ENCODE measurements at regions not wholly inside any gene's neighbourhood (a gene's known extent, or its start where the extent isn't known, plus 50 kb on each side); places are given as distances from the start of the nearest gene placed in this dataset.

- TF ChIP-seq PATZ1 (CRISPR knock-in tag; IDR thresholded peaks at IDR 0.05; ENCODE audit: borderline replicate concordance) (no peak), ISL1 (CRISPR knock-in tag; IDR thresholded peaks at IDR 0.05) (no peak), TCF4 (CRISPR knock-in tag; IDR thresholded peaks at IDR 0.05; ENCODE audit: borderline replicate concordance) (no peak), BACH2 (CRISPR knock-in tag; IDR thresholded peaks at IDR 0.05; ENCODE audit: borderline replicate concordance) (no peak), ZC3H10 (CRISPR knock-in tag; IDR thresholded peaks at IDR 0.05) (no peak), ARNTL (CRISPR knock-in tag; IDR thresholded peaks at IDR 0.05; ENCODE audit: borderline replicate concordance, low read depth) (no peak), CSRNP3 (CRISPR knock-in tag; IDR thresholded peaks at IDR 0.05) (no peak), CREB5 (CRISPR knock-in tag; IDR thresholded peaks at IDR 0.05; ENCODE audit: low read depth) (no peak), PPARA (CRISPR knock-in tag; IDR thresholded peaks at IDR 0.05; ENCODE audit: borderline replicate concordance) (no peak), GLIS3 (CRISPR knock-in tag; IDR thresholded peaks at IDR 0.05) (no peak), TSHZ2 (CRISPR knock-in tag; IDR thresholded peaks at IDR 0.05) (no peak), ZNF70 (CRISPR knock-in tag; IDR thresholded peaks at IDR 0.05) (no peak), OSR1 (CRISPR knock-in tag; IDR thresholded peaks at IDR 0.05) (no peak), TOX (CRISPR knock-in tag; IDR thresholded peaks at IDR 0.05; ENCODE audit: borderline replicate concordance) (no peak), SNAI2 (CRISPR knock-in tag; IDR thresholded peaks at IDR 0.05) (no peak), ZNF565 (CRISPR knock-in tag; conservative IDR thresholded peaks at IDR 0.05; ENCODE audit: low read depth) (no peak), ESRRG (CRISPR knock-in tag; IDR thresholded peaks at IDR 0.05) (no peak), RARB (CRISPR knock-in tag; IDR thresholded peaks at IDR 0.05) (no peak), ZFP3 (CRISPR knock-in tag; IDR thresholded peaks at IDR 0.05) (no peak)
- ATAC-seq, result no peak
These were observed 2189.6 kb downstream of the PCDH7 start for GRCh38 chr4:32909736-32910135.

GRCh38 chr4:32917586-32917985 lies 2197.4 kb downstream of the PCDH7 start:
- TF ChIP-seq SNAI2 (CRISPR knock-in tag; IDR thresholded peaks at IDR 0.05) (no peak), TOX (CRISPR knock-in tag; IDR thresholded peaks at IDR 0.05; ENCODE audit: borderline replicate concordance) (no peak), CSDC2 (CRISPR knock-in tag; IDR thresholded peaks at IDR 0.05) (no peak)
- ATAC-seq, result no peak

GRCh38 chr4:32929796-32930699 lies 2209.9 kb downstream of the PCDH7 start:
- no peak for TF ChIP-seq TOX (CRISPR knock-in tag; IDR thresholded peaks at IDR 0.05; ENCODE audit: borderline replicate concordance)
- TF ChIP-seq CSRNP3 (CRISPR knock-in tag; IDR thresholded peaks at IDR 0.05), result no peak
- no peak for TF ChIP-seq ZNF8 (CRISPR knock-in tag; IDR thresholded peaks at IDR 0.05)
- TF ChIP-seq OSR1 (CRISPR knock-in tag; IDR thresholded peaks at IDR 0.05), result no peak
- TF ChIP-seq CSDC2 (CRISPR knock-in tag; IDR thresholded peaks at IDR 0.05), result no peak
- TF ChIP-seq ZNF565 (CRISPR knock-in tag; conservative IDR thresholded peaks at IDR 0.05; ENCODE audit: low read depth), result no peak
- TF ChIP-seq ZFP30 (CRISPR knock-in tag; IDR thresholded peaks at IDR 0.05), result no peak
- no peak for TF ChIP-seq TSHZ2 (CRISPR knock-in tag; IDR thresholded peaks at IDR 0.05)
- no peak for TF ChIP-seq PPARA (CRISPR knock-in tag; IDR thresholded peaks at IDR 0.05; ENCODE audit: borderline replicate concordance)
- no peak for TF ChIP-seq TCF4 (CRISPR knock-in tag; IDR thresholded peaks at IDR 0.05; ENCODE audit: borderline replicate concordance)
- no peak for TF ChIP-seq RARB (CRISPR knock-in tag; IDR thresholded peaks at IDR 0.05)
- no peak for TF ChIP-seq ZC3H10 (CRISPR knock-in tag; IDR thresholded peaks at IDR 0.05)
- no peak for TF ChIP-seq BACH2 (CRISPR knock-in tag; IDR thresholded peaks at IDR 0.05; ENCODE audit: borderline replicate concordance)
- no peak for ATAC-seq

Data from SK-N-SH treated with all-trans-retinoic acid at 6 μM for 48 hours (cell line).